ENCODE measurements at regions not wholly inside any gene's neighbourhood (a gene's known extent, or its start where the extent isn't known, plus 50 kb on each side); places are given as distances from the start of the nearest gene placed in this dataset.
"Not testable (repeated sequence)": the region's sequence is repeated elsewhere in the genome, so short reads cannot be mapped to it uniquely, and the experiment has no call there.

DNA sequence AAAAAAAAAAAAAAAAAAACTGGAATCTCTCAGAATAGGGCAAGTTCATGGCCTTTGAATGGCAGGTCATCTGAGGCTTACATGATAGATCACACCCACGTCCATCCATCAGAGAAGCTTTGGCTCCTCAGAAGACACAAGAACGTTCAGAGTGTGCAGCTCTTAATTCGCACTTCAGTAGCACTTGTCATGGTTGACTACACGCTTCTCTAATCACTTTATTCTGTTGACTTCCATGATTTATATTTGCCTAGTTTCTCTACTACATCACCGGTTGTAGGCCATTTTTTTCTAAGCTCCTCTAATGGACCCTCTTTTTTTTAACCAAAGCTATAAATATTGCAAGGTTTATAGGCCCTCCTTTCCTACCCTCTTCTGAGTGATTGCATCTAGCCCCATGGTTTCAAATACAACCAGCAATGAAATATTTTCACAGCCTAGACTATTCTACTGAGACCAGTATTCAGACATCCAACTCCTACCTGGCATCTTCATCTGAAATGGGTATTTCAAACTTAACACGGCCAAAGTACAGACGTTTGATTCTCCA is 305.4 kb upstream of the CELF2 start:
- DNase-seq (ENCODE audit: low spot score) (no peak), FAIRE-seq (no peak)

DNA sequence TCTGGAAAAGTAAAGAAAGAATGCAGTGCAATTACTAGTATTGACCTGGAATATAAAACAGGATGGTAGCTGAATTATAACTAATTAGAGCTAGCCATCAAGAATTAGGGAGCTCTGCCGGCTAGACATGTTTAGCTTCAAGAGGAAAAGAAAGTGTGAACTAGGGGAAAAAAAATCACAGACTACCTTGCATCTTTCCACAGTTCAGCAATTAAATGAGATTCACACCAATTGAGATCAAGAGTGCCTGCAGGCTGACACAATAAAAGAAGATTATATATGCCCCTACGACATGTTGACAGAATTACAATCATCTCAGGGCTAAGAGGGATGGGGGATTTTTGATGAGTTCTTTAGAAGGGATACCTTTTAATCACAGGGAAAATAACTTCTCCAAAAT is 303.3 kb upstream of the CELF2 start:
- DNase-seq (ENCODE audit: low spot score) (no peak), FAIRE-seq (no peak)

DNA sequence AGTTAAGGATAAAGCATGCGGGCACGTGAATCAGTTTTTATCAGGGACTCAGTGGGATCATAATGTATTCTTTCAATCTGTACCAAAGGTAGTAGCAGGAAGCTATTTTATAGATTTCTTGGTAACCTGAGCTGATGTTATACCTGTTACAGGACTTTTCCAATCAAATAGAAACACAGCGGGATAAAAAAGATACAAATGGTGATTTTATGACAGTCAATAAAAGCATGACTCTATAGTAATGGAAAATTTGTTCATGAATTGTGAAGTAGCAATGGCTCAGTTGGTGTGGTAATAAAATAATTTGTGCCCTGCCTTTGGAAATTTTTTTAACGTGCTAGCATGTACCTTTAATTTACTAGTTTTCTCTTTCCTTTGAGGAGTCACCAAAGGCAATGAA is 300.7 kb upstream of the CELF2 start:
- DNase-seq (ENCODE audit: low spot score) (no peak), FAIRE-seq (no peak)

DNA sequence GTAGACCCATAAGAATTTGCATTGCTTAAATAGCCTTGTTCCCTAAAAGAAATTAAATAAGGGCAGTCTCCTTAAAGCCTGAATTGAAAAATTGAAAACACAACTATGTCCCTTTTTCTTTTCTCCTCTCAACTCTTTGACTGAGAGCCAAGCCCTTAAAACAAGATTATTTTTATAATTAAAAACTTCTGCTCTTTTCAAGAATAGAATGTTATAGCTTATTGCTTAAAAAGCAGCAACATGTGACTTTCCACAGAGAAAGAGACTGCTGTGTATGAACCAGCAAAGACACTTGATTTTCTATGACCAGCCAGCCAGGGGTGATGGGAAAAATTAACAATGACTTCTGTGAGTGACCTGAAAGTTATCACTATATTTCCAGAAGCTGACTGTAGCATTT is 295.2 kb upstream of the CELF2 start:
- no peak for DNase-seq (ENCODE audit: low spot score)
- FAIRE-seq = no peak

- DNase-seq (ENCODE audit: low spot score) (no peak), FAIRE-seq (no peak)
These were observed 292.5 kb upstream of the CELF2 start for GRCh38 chr10:10725196-10725595.

DNA sequence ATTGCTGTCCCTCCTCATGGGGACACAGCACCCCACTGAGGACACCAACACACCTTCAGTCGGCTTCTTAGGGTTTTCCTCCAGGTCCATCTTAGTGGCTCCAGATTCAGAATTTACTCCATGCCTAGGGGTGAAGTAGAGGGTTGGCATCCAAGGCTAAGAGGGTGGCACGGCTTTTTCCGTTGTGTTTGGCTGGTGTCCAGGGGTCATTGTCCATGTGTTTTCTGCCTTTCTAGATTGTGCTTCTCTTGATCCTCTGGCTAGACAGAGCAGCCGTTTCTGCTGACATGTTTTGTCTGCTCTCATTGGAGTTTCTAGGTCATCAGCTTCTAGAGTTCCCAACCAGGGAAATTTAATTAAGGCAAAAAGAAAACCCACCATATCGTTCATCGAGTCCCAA is 291.6 kb upstream of the CELF2 start:
- FAIRE-seq (no peak), DNase-seq (ENCODE audit: low spot score) (no peak)

GRCh38 chr10:10727411-10727810 is 290.3 kb upstream of the CELF2 start:
- not testable (repeated sequence) for DNase-seq (ENCODE audit: low spot score); FAIRE-seq

DNA sequence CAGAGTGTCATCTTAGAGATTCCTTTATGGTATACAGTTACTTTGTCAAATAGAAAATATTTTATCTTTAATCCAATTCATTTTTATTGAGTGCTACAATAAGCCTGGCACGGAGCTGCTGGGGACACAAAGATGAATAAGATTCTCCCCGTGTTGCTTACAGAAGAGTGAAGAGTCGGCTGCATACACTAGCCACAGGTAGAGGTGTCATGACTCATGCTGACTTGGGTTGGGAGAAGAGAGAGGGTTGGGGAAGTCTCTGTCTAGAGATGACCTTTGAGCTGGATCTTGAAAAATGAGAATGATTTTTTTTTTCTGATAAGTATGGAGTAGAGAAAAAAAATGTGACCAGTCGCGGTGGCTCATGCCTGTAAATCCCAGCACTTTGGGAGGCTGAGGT is 289.9 kb upstream of the CELF2 start:
- DNase-seq (ENCODE audit: low spot score) (no peak), FAIRE-seq (no peak)

GRCh38 chr10:10730471-10731043 is 287.1 kb upstream of the CELF2 start:
- no peak for DNase-seq (ENCODE audit: low spot score)
- no peak for FAIRE-seq

GRCh38 chr10:10731366-10731765 is 286.3 kb upstream of the CELF2 start:
- no peak for DNase-seq (ENCODE audit: low spot score)
- no peak for FAIRE-seq

GRCh38 chr10:10734356-10735064 is 283.2 kb upstream of the CELF2 start:
- no peak for FAIRE-seq

GRCh38 chr10:10745291-10745690 is 272.4 kb upstream of the CELF2 start:
- no peak for FAIRE-seq
- no peak for DNase-seq (ENCODE audit: low spot score)

More at GRCh38 chr10:10734356-10735064, 283.2 kb upstream of the CELF2 start:
- DNase-seq (ENCODE audit: low spot score) = no peak

- DNase-seq (ENCODE audit: low spot score) (no peak), FAIRE-seq (no peak)
These were observed 262.2 kb upstream of the CELF2 start for GRCh38 chr10:10755490-10755889.

GRCh38 chr10:10758306-10758705 is 259.4 kb upstream of the CELF2 start:
- no peak for DNase-seq (ENCODE audit: low spot score)
- FAIRE-seq = no peak

- FAIRE-seq; DNase-seq (ENCODE audit: low spot score): not testable (repeated sequence)
These were observed 257.9 kb upstream of the CELF2 start for GRCh38 chr10:10759806-10760205.

DNA sequence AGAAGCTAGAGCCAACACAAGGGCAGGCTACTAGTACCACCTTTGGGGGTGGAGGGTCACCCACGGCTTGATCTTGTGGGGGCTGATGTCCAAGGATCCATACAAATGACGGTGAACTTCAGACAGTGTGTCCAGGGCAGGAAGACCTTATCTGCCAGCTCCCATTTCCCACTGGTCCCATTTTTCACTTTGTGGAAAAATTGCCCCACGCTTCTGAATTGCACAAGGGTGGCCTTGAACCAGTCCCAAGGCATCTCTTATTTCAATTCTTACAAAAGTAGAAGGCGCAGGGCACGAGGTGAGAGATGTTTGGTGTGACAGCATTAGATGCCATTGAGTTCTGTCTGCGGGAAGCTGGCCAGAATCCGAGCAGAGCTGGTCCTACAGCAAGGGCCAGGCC is 252.7 kb upstream of the CELF2 start:
- FAIRE-seq (no peak), DNase-seq (ENCODE audit: low spot score) (no peak)

DNA sequence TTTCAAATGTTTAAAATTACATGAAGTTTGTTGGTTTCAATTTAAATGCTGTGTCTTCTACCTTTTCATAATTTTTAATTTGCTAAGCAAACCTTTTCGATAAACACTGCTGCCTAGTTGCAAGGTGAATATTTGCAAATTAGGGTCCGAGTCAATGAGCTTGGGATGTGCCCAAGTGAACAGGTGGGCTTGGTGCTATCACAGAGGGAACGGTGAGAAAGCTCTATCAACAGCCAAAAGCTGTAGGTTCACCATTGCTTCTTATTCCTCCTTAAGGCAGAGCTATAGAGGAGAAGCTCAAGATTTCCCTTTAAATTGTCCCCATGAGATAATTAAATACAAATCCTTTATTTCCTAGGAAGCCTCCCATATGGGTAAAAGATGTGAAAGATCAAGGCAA is 245.3 kb upstream of the CELF2 start:
- no peak for FAIRE-seq
- no peak for DNase-seq (ENCODE audit: low spot score)

- no peak for FAIRE-seq
- no peak for DNase-seq (ENCODE audit: low spot score)
These were observed 244.7 kb upstream of the CELF2 start for GRCh38 chr10:10772874-10773508.

GRCh38 chr10:10774416-10774815 is 243.3 kb upstream of the CELF2 start:
- FAIRE-seq (no peak), DNase-seq (ENCODE audit: low spot score) (no peak)

GRCh38 chr10:10776363-10776762 is 241.3 kb upstream of the CELF2 start:
- DNase-seq (ENCODE audit: low spot score) (no peak), FAIRE-seq (no peak)

DNA sequence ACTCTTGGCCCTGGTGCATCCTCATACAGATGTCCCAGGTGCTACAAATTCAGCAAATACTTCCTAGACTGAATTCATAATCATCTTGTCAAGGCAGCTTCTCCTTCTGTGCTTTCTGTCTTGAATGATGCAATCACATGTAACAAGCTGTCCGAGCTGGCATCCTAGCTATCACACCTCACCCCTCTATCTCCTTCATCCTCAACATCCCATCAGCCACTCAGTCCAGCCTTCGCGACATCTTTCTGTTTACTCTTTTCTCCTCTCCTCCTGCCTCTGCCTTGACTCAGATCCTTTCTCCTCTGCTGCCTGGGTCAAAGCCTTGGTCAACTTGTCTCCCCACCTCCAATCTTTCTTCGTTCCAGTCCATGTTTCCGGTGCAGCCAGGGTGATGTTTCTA is 240.4 kb upstream of the CELF2 start:
- no peak for DNase-seq (ENCODE audit: low spot score)
- FAIRE-seq = no peak

DNA sequence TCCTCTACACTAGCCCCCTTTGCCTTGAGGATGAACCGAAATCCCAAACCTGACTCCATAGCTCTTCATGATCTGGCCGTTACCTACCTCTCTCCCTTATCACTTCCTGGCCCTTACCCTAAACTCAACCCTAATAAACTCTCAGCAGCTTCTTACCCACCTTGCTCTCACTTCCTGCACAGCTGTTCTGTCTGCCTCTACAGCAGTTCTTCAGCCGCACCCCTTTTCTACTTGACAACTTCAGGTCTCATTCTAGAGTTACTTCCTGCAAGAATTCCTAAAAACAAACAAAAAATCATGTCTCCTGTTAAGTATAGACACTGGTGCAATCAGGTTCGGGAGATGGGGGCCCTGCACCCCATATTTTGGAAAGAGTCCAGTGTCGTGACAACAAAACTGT is 239.9 kb upstream of the CELF2 start:
- FAIRE-seq = no peak
- no peak for DNase-seq (ENCODE audit: low spot score)

GRCh38 chr10:10778959-10779358 is 238.7 kb upstream of the CELF2 start:
- no peak for FAIRE-seq

More at GRCh38 chr10:10778959-10779358, 238.7 kb upstream of the CELF2 start:
- DNase-seq (ENCODE audit: low spot score) = no peak

Data from RCC 7860 (cell line).